ENCODE measurements at regions not wholly inside any gene's neighbourhood (a gene's known extent, or its start where the extent isn't known, plus 50 kb on each side); places are given as distances from the start of the nearest gene placed in this dataset.

- H3K27ac Mint-ChIP-seq (ENCODE audit: unreplicated experiment) = no peak overlapping the region
- CTCF ChIA-PET = no interaction called here
- H3K27me3 Mint-ChIP-seq (ENCODE audit: unreplicated experiment) = no peaks in the 10 kb centered on the region
- no peak overlapping the region for H3K4me3 Mint-ChIP-seq (ENCODE audit: low read depth, unreplicated experiment)
- H3K36me3 Mint-ChIP-seq (ENCODE audit: insufficient read depth, unreplicated experiment) = no peaks in the 10 kb centered on the region
- no peak for DNase-seq
- peaks cover 12% of the 10 kb centered on the region for H3K4me1 Mint-ChIP-seq (ENCODE audit: low read depth, unreplicated experiment)
- H3K9me3 Mint-ChIP-seq (ENCODE audit: low read depth, unreplicated experiment) = no peaks in the 10 kb centered on the region
- TF ChIP-seq, protein P1, sequence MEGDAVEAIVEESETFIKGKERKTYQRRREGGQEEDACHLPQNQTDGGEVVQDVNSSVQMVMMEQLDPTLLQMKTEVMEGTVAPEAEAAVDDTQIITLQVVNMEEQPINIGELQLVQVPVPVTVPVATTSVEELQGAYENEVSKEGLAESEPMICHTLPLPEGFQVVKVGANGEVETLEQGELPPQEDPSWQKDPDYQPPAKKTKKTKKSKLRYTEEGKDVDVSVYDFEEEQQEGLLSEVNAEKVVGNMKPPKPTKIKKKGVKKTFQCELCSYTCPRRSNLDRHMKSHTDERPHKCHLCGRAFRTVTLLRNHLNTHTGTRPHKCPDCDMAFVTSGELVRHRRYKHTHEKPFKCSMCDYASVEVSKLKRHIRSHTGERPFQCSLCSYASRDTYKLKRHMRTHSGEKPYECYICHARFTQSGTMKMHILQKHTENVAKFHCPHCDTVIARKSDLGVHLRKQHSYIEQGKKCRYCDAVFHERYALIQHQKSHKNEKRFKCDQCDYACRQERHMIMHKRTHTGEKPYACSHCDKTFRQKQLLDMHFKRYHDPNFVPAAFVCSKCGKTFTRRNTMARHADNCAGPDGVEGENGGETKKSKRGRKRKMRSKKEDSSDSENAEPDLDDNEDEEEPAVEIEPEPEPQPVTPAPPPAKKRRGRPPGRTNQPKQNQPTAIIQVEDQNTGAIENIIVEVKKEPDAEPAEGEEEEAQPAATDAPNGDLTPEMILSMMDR (IDR thresholded peaks at IDR 0.05; ENCODE audit: unreplicated experiment) = no peak
- intact Hi-C loops (cut with micrococcal nuclease; ENCODE audit: unreplicated experiment) = no loop called here
- no TSS peak for BruUV-seq (replicated peaks)
Observed at GRCh38 chr5:124948062-124948753, 201.8 kb upstream of the ZNF608 start.

- Mint-ChIP-seq H3K9me3 (ENCODE audit: low read depth, unreplicated experiment) (no peaks in the 10 kb centered on the region), H3K4me3 (ENCODE audit: low read depth, unreplicated experiment) (no peak overlapping the region), H3K36me3 (ENCODE audit: insufficient read depth, unreplicated experiment) (no peaks in the 10 kb centered on the region), H3K27ac (ENCODE audit: unreplicated experiment) (no peak overlapping the region), H3K4me1 (ENCODE audit: low read depth, unreplicated experiment) (peaks cover 12% of the 10 kb centered on the region), H3K27me3 (ENCODE audit: unreplicated experiment) (no peaks in the 10 kb centered on the region)
- intact Hi-C loops (cut with micrococcal nuclease; ENCODE audit: unreplicated experiment) = no loop called here
- CTCF ChIA-PET = no interaction called here
- no peak for DNase-seq
- TF ChIP-seq, protein P1 (IDR thresholded peaks at IDR 0.05; ENCODE audit: unreplicated experiment) = no peak
- no TSS peak for BruUV-seq (replicated peaks)
Observed at GRCh38 chr5:124948754-124949275, 202.4 kb upstream of the ZNF608 start.

DNA sequence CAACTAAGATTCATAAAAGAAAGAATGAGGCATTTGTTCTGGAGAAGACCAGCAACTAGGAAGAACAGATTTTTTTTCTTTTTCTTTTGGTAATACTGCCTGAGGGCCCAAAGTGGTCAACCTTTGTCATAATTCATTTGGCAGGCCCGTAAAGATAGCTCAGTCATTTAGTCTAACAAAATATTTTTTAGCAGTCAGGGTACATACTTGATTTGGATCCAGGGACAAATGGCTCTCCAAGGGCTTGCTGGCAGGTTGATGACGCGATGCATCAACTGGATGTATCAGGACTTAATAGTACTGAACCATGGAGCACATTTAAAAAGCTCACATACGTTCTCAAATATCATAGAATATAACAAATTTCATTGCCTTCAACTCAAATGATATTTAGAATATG, 203.4 kb upstream of the ZNF608 start:
- no peaks in the 10 kb centered on the region for H3K9me3 Mint-ChIP-seq (ENCODE audit: low read depth, unreplicated experiment)
- intact Hi-C loops (cut with micrococcal nuclease; ENCODE audit: unreplicated experiment) = no loop called here
- H3K4me3 Mint-ChIP-seq (ENCODE audit: low read depth, unreplicated experiment) = no peak overlapping the region
- no peaks in the 10 kb centered on the region for H3K36me3 Mint-ChIP-seq (ENCODE audit: insufficient read depth, unreplicated experiment)
- no peak overlapping the region for H3K27ac Mint-ChIP-seq (ENCODE audit: unreplicated experiment)
- CTCF ChIA-PET = no interaction called here
- H3K4me1 Mint-ChIP-seq (ENCODE audit: low read depth, unreplicated experiment) = peaks cover 12% of the 10 kb centered on the region
- no peak for DNase-seq
- H3K27me3 Mint-ChIP-seq (ENCODE audit: unreplicated experiment) = no peaks in the 10 kb centered on the region
- BruUV-seq (replicated peaks) = no TSS peak
- TF ChIP-seq, protein P1 (IDR thresholded peaks at IDR 0.05; ENCODE audit: unreplicated experiment) = no peak

- BruUV-seq (replicated peaks) = no TSS peak
- Mint-ChIP-seq H3K36me3 (ENCODE audit: insufficient read depth, unreplicated experiment) (no peaks in the 10 kb centered on the region), H3K27ac (ENCODE audit: unreplicated experiment) (no peak overlapping the region), H3K4me3 (ENCODE audit: low read depth, unreplicated experiment) (no peak overlapping the region), H3K4me1 (ENCODE audit: low read depth, unreplicated experiment) (peaks cover 12% of the 10 kb centered on the region), H3K9me3 (ENCODE audit: low read depth, unreplicated experiment) (no peaks in the 10 kb centered on the region), H3K27me3 (ENCODE audit: unreplicated experiment) (no peaks in the 10 kb centered on the region)
- no peak for DNase-seq
- intact Hi-C loops (cut with micrococcal nuclease; ENCODE audit: unreplicated experiment) = no loop called here
- TF ChIP-seq, protein P1 (IDR thresholded peaks at IDR 0.05; ENCODE audit: unreplicated experiment) = no peak
- CTCF ChIA-PET = interaction anchor here (0.7 kb wide), 1 partner anchor 10 kb away, joined by 6 read pairs; no protein-coding TSS in a partner anchor
Observed at GRCh38 chr5:124951105-124951504, 204.7 kb upstream of the ZNF608 start.
